Bronchial epithelial cell (primary cell): ENCODE measurements at regions not wholly inside any gene's neighbourhood (a gene's known extent, or its start where the extent isn't known, plus 50 kb on each side); places are given as distances from the start of the nearest gene placed in this dataset.

Experiments used
- DNase-seq: peaks from one replicate; pipeline ENCODE4 v3.0.0-alpha.2; 2010; ENCODE audit warnings: low read depth
- FAIRE-seq: peaks from 2 replicates; lab custom pipeline; 2011; peaks lifted over from hg19 to GRCh38; lab: Jason Lieb, UNC
- H3K27me3 ChIP-seq: 2 replicates; pipeline ENCODE4 v1.5.1; 2011; ENCODE audit warnings: low read length; ENCODE audit not compliant: control insufficient read depth, insufficient read depth
- H3K36me3 ChIP-seq: 2 replicates; pipeline ENCODE4 v1.5.1; 2011; ENCODE audit warnings: low read length; ENCODE audit not compliant: control insufficient read depth, insufficient read depth
- H3K4me3 ChIP-seq: 2 replicates; pipeline ENCODE4 v1.5.1; 2011; ENCODE audit warnings: mild to moderate bottlenecking, low read depth, low read length, control low read depth
- CTCF ChIP-seq: IDR thresholded peaks from 2 replicates; pipeline ENCODE4 v1.5.1; 2011; ENCODE audit warnings: mild to moderate bottlenecking, moderate library complexity, low read length, control low read depth, inconsistent platforms; ENCODE audit not compliant: insufficient read depth, severe bottlenecking

- DNase-seq (no peak), FAIRE-seq (no peak)
- TF ChIP-seq CTCF = no peak
- H3K4me3 ChIP-seq = no peak overlapping the region
- H3K36me3 ChIP-seq = no peaks in the 10 kb centered on the region
- H3K27me3 ChIP-seq = no peaks in the 10 kb centered on the region
Measured at GRCh38 chr3:152037953-152038352, 164.5 kb downstream of the SUCNR1 start.

GRCh38 chr3:152038490-152038889, 165.0 kb downstream of the SUCNR1 start:
- no peak for TF ChIP-seq CTCF
- Histone ChIP-seq H3K27me3 (no peaks in the 10 kb centered on the region), H3K36me3 (no peaks in the 10 kb centered on the region), H3K4me3 (no peak overlapping the region)
- FAIRE-seq (no peak), DNase-seq (no peak)

- no peak for FAIRE-seq
- DNase-seq = no peak
- TF ChIP-seq CTCF = no peak
- no peak overlapping the region for H3K4me3 ChIP-seq
- H3K36me3 ChIP-seq = no peaks in the 10 kb centered on the region
- no peaks in the 10 kb centered on the region for H3K27me3 ChIP-seq
Measured at GRCh38 chr3:152039887-152040286, 166.4 kb downstream of the SUCNR1 start.

- DNase-seq (no peak), FAIRE-seq (no peak)
- Histone ChIP-seq H3K27me3 (no peaks in the 10 kb centered on the region), H3K36me3 (no peaks in the 10 kb centered on the region), H3K4me3 (no peak overlapping the region)
- TF ChIP-seq CTCF = no peak
Measured at GRCh38 chr3:152040319-152040718, 166.9 kb downstream of the SUCNR1 start.

- DNase-seq (no peak), FAIRE-seq (no peak)
- H3K4me3 ChIP-seq = no peak overlapping the region
- TF ChIP-seq CTCF = no peak
- H3K36me3 ChIP-seq = no peaks in the 10 kb centered on the region
- no peaks in the 10 kb centered on the region for H3K27me3 ChIP-seq
Measured at GRCh38 chr3:152043620-152044019, 170.2 kb downstream of the SUCNR1 start.

GRCh38 chr3:152046280-152046679, 172.8 kb downstream of the SUCNR1 start:
- no peak for FAIRE-seq
- TF ChIP-seq CTCF = no peak
- no peak for DNase-seq
- no peaks in the 10 kb centered on the region for H3K36me3 ChIP-seq
- no peaks in the 10 kb centered on the region for H3K27me3 ChIP-seq
- H3K4me3 ChIP-seq = no peak overlapping the region
